HCT116 (cell line): ENCODE measurements at regions not wholly inside any gene's neighbourhood (a gene's known extent, or its start where the extent isn't known, plus 50 kb on each side); places are given as distances from the start of the nearest gene placed in this dataset.

Source experiments
- ATAC-seq: fragments of 200-7000 bp; cut with Tn5 transposase; 2 replicates; pipeline ENCODE4 v1.9.1; 2020; ENCODE audit warnings: mild to moderate bottlenecking, moderate library complexity
- BruUV-seq: library from RNA; stranded (reverse); fragments of 400-500 nt; replicated peaks from 2 replicates; lab custom pipeline; 2021; lab: Mats Ljungman, UMichigan
- CTCF ChIA-PET: fragments of 300-600 bp; sonication (Branson Sonifier 250); formaldehyde crosslinking; loops from one replicate; lab custom pipeline; 2021; ENCODE audit warnings: antibody characterized with exemption; lab: Charles Lee
- POLR2A ChIA-PET: fragments of 300-600, 350-600 bp; sonication (Branson Sonifier 250); formaldehyde crosslinking; loops from one replicate; lab custom pipeline; 2021; ENCODE audit warnings: antibody characterized with exemption; lab: Charles Lee
- RAD21 ChIA-PET, 2 experiments: fragments of 300-600 bp; sonication (Branson Sonifier 250); formaldehyde crosslinking; loops; one replicate each; lab custom pipeline; 2023; ENCODE audit warnings: low total read pairs in 2 of 2; ENCODE audit not compliant: uncharacterized antibody in 2 of 2, unreplicated experiment in 2 of 2, low non-redundant PET in 1 of 2; lab: Charles Lee
- DNase-seq: peaks from one replicate; pipeline ENCODE4 v3.0.0-alpha.2; 2010; ENCODE audit warnings: low read depth, low spot score
- H2AFZ ChIP-seq: fragments of 200-600 bp; shearing (Covaris generic), sonication (generic); 2 replicates; pipeline ENCODE4 v1.6.1; 2017; ENCODE audit warnings: low read depth, mixed run types, mixed read lengths, antibody characterized with exemption, low read length; ENCODE audit not compliant: poor library complexity, severe bottlenecking
- H3K27ac ChIP-seq: 2 replicates; pipeline ENCODE4 v1.5.1; 2012; ENCODE audit warnings: low read depth, low read length
- H3K27me3 ChIP-seq: fragments of 200-600 bp; sonication (generic); 2 replicates; pipeline ENCODE4 v1.6.1; 2016; ENCODE audit warnings: mixed run types, low read length, mixed read lengths; ENCODE audit not compliant: insufficient read depth
- H3K36me3 ChIP-seq, 2 experiments: fragments of 200-500 bp in 1 of 2; fragments of 200-600 bp in 1 of 2; sonication (Bioruptor generic) in 1 of 2; sonication (generic) in 1 of 2; 2 replicates each; pipeline versions ENCODE4 v1.5.1 to v1.6.1; 2014 to 2016; ENCODE audit warnings: low read length in 2 of 2, inconsistent platforms in 1 of 2, mixed read lengths in 1 of 2, mixed run types in 1 of 2; ENCODE audit not compliant: insufficient read depth in 2 of 2, control insufficient read depth in 1 of 2
- H3K4me1 ChIP-seq, 2 experiments: fragments of 200-600 bp in 1 of 2; sonication (generic) in 1 of 2; 2 replicates each; pipeline versions ENCODE4 v1.5.1 to v1.6.1; 2012 to 2017; ENCODE audit warnings: low read length in 2 of 2, inconsistent platforms in 1 of 2, mild to moderate bottlenecking in 1 of 2, mixed read lengths in 1 of 2, mixed run types in 1 of 2, moderate library complexity in 1 of 2; ENCODE audit not compliant: insufficient read depth in 2 of 2, control insufficient read depth in 1 of 2
- H3K4me2 ChIP-seq: fragments of 200-600 bp; sonication (generic); 2 replicates; pipeline ENCODE4 v1.6.1; 2017; ENCODE audit warnings: mixed run types, low read length, mixed read lengths
- H3K4me3 ChIP-seq, 2 experiments: fragments of 200-600 bp in 1 of 2; sonication (generic) in 1 of 2; replicated peaks in 1 of 2; 2 replicates each; pipeline ENCODE4 v1.5.1; 2011 to 2016; ENCODE audit warnings: low read length in 2 of 2, control low read depth in 1 of 2, low read depth in 1 of 2, mild to moderate bottlenecking in 1 of 2, mixed read lengths in 1 of 2, mixed run types in 1 of 2
- H3K79me2 ChIP-seq: fragments of 200-600 bp; sonication (generic); 2 replicates; pipeline ENCODE4 v1.6.1; 2017; ENCODE audit warnings: mild to moderate bottlenecking, mixed run types, low read length, moderate library complexity, mixed read lengths; ENCODE audit not compliant: insufficient read depth
- H3K9ac ChIP-seq: fragments of 200-600 bp; sonication (generic); 2 replicates; pipeline ENCODE4 v1.6.1; 2016; ENCODE audit warnings: low read length, mixed read lengths
- H3K9me2 ChIP-seq: fragments of 200-600 bp; sonication (generic), shearing (Covaris generic); 2 replicates; pipeline ENCODE4 v1.6.1; 2017; ENCODE audit warnings: mixed run types, mild to moderate bottlenecking, moderate library complexity; ENCODE audit not compliant: insufficient read depth
- H3K9me3 ChIP-seq, 2 experiments: fragments of 200-500 bp in 1 of 2; fragments of 200-600 bp in 1 of 2; sonication (Bioruptor generic) in 1 of 2; sonication (generic) in 1 of 2; 2 replicates each; pipeline ENCODE4 v1.6.1; 2014 to 2017; ENCODE audit warnings: low read length in 2 of 2, mixed read lengths in 2 of 2, inconsistent platforms in 1 of 2, low read depth in 1 of 2, mild to moderate bottlenecking in 1 of 2, mixed run types in 1 of 2, moderate library complexity in 1 of 2; ENCODE audit not compliant: control insufficient read depth in 1 of 2, insufficient read depth in 1 of 2
- H4K20me1 ChIP-seq: fragments of 200-600 bp; sonication (generic), shearing (Covaris generic); 2 replicates; pipeline ENCODE4 v1.6.1; 2017; ENCODE audit warnings: mixed run types, mild to moderate bottlenecking, moderate library complexity; ENCODE audit not compliant: insufficient read depth
- CBX3 ChIP-seq: IDR thresholded peaks from 2 replicates; pipeline ENCODE4 v1.6.1; 2012; ENCODE audit warnings: low read depth
- FOSL1 ChIP-seq: IDR thresholded peaks from 2 replicates; pipeline ENCODE4 v1.6.1; 2012; ENCODE audit warnings: low read depth
- intact Hi-C: fragments of 100-400 bp; cut with micrococcal nuclease; formaldehyde crosslinking; loops from 2 replicates; pipeline ENCODE4 v1.10.0; 2022
- TF ChIP-seq, protein P1 (sequence below): IDR thresholded peaks from 2 replicates; pipeline ENCODE4 v1.6.1; 2011; ENCODE audit warnings: mild to moderate bottlenecking, low read length, moderate library complexity; ENCODE audit not compliant: insufficient replicate concordance; ENCODE audit errors: extremely low read depth

GRCh38 chrX:78429172-78429571 is 101.8 kb upstream of the CYSLTR1 start:
- Histone ChIP-seq H3K9me3 (no peaks in the 10 kb centered on the region), H4K20me1 (no peaks in the 10 kb centered on the region), H3K4me2 (no peak overlapping the region), H3K79me2 (no peaks in the 10 kb centered on the region), H3K27me3 (no peaks in the 10 kb centered on the region), H3K27ac (no peak overlapping the region), H3K9ac (no peak overlapping the region), H3K4me1 (no peaks in the 10 kb centered on the region), H3K36me3 (no peaks in the 10 kb centered on the region), H3K9me2 (no peaks in the 10 kb centered on the region), H3K4me3 (no peak overlapping the region), H2AFZ (no peak overlapping the region)
- ChIA-PET POLR2A (no interaction called here), RAD21 (no interaction called here), CTCF (no interaction called here)
- no TSS peak for BruUV-seq
- ATAC-seq (no peak), DNase-seq (no peak)
- TF ChIP-seq CBX3, result no peak
- intact Hi-C loops, result no loop called here

DNA sequence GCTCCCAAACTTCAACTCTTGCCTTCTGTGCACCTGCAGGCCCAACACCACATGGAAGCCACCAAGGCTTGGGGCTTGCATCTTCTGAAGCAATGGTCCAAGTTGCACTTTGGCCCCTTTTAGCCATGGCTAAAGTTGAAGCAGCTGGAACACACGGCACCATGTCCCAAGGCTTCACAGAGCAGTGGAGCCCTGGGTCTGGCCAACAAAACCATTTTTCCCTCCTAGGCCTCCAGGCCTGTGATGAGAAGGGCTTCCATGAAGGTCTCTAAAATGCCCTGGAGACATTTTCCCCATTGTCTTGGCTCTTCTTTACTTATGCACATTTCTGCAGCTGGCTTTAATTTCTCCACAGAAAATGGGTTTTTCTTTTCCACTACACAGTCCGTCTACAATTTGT is 61.3 kb upstream of the CYSLTR1 start:
- no peak overlapping the region for H3K4me2 ChIP-seq
- ChIA-PET POLR2A (no interaction called here), RAD21 (no interaction called here), CTCF (no interaction called here)
- H3K36me3 ChIP-seq, result no peaks in the 10 kb centered on the region
- H2AFZ ChIP-seq, result no peak overlapping the region
- no peaks in the 10 kb centered on the region for H3K27me3 ChIP-seq
- ATAC-seq, result no peak
- H3K79me2 ChIP-seq, result no peaks in the 10 kb centered on the region
- intact Hi-C loops, result no loop called here
- TF ChIP-seq, protein P1, sequence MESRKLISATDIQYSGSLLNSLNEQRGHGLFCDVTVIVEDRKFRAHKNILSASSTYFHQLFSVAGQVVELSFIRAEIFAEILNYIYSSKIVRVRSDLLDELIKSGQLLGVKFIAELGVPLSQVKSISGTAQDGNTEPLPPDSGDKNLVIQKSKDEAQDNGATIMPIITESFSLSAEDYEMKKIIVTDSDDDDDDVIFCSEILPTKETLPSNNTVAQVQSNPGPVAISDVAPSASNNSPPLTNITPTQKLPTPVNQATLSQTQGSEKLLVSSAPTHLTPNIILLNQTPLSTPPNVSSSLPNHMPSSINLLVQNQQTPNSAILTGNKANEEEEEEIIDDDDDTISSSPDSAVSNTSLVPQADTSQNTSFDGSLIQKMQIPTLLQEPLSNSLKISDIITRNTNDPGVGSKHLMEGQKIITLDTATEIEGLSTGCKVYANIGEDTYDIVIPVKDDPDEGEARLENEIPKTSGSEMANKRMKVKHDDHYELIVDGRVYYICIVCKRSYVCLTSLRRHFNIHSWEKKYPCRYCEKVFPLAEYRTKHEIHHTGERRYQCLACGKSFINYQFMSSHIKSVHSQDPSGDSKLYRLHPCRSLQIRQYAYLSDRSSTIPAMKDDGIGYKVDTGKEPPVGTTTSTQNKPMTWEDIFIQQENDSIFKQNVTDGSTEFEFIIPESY, result no peak
- no peak for TF ChIP-seq FOSL1
- H3K4me1 ChIP-seq, result no peaks in the 10 kb centered on the region
- no TSS peak for BruUV-seq
- no peak overlapping the region for H3K27ac ChIP-seq
- no peaks in the 10 kb centered on the region for H4K20me1 ChIP-seq
- H3K4me3 ChIP-seq, result no peak overlapping the region
- DNase-seq, result no peak
- no peaks in the 10 kb centered on the region for H3K9me3 ChIP-seq
- no peak overlapping the region for H3K9ac ChIP-seq
- H3K9me2 ChIP-seq, result no peaks in the 10 kb centered on the region
